ENCODE measurements at regions not wholly inside any gene's neighbourhood (a gene's known extent, or its start where the extent isn't known, plus 50 kb on each side); places are given as distances from the start of the nearest gene placed in this dataset.
A peak's percentile ranks its signal among the peaks of the same experiment; 100 is the strongest.

- no peak for TF ChIP-seq CTCF (IDR thresholded peaks at IDR 0.05; ENCODE audit: insufficient read depth, low read length, poor library complexity, severe bottlenecking)
- H3K27me3 ChIP-seq (replicated peaks; ENCODE audit: control insufficient read depth, insufficient read depth, low read length): no peaks in the 10 kb centered on the region
- no peak overlapping the region for H3K4me3 ChIP-seq (replicated peaks; ENCODE audit: low read depth, low read length)
- DNase-seq (ENCODE audit: extremely low read depth, insufficient read length): no peak
- H3K36me3 ChIP-seq (ENCODE audit: control insufficient read depth, insufficient read depth, low read length): no peaks in the 10 kb centered on the region
Measured at GRCh38 chr19:29273000-29273640, 60.2 kb upstream of the UQCRFS1 start.

GRCh38 chr19:29275266-29275665 lies 62.3 kb upstream of the UQCRFS1 start:
- Histone ChIP-seq H3K36me3 (ENCODE audit: control insufficient read depth, insufficient read depth, low read length) (no peaks in the 10 kb centered on the region), H3K4me3 (replicated peaks; ENCODE audit: low read depth, low read length) (no peak overlapping the region), H3K27me3 (replicated peaks; ENCODE audit: control insufficient read depth, insufficient read depth, low read length) (no peaks in the 10 kb centered on the region)
- no peak for TF ChIP-seq CTCF (IDR thresholded peaks at IDR 0.05; ENCODE audit: insufficient read depth, low read length, poor library complexity, severe bottlenecking)
- no peak for DNase-seq (ENCODE audit: extremely low read depth, insufficient read length)

DNA sequence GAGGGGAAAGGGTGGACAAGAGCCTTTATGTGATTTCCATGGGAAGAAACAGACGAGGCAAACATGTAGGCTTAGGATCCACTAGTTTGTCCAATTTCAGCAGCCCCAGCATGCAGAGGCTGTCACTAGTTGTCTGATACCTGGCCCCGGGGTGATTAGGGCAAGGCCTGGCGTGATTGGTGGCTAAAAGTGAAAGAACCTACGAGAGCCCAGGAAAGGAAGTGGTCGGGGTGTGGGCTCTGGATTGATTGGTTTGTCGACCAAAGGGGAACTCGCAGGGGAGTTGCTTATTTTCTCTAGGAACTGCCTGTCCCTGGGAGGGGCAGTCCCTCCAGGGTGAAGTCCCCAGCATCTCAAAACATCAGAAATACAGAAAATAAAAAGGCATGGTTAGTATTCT lies 64.2 kb upstream of the UQCRFS1 start:
- H3K36me3 ChIP-seq (ENCODE audit: control insufficient read depth, insufficient read depth, low read length): no peaks in the 10 kb centered on the region
- H3K4me3 ChIP-seq (replicated peaks; ENCODE audit: low read depth, low read length): no peak overlapping the region
- no peaks in the 10 kb centered on the region for H3K27me3 ChIP-seq (replicated peaks; ENCODE audit: control insufficient read depth, insufficient read depth, low read length)
- peak; percentile 21 for DNase-seq (ENCODE audit: extremely low read depth, insufficient read length)
- no peak for TF ChIP-seq CTCF (IDR thresholded peaks at IDR 0.05; ENCODE audit: insufficient read depth, low read length, poor library complexity, severe bottlenecking)

DNA sequence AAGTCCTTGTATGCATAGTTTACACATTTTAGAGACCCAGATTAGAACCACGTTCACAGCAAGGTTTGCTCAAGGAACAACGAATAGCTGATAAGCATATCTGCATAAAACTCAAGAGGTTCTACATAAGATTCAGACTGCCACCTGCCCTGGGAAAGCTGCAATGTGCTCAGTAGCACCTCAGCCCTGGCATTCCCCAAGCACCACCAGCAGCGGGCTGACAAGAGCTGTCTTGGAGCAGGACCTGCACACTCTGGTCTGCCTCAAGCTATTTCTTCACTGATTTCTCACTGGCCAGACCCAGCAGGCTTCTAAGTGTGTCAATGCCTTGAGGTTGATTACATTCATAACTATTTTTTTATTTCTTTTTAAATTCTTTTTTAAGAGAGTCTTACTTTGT lies 65.8 kb upstream of the UQCRFS1 start:
- no peak for TF ChIP-seq CTCF (IDR thresholded peaks at IDR 0.05; ENCODE audit: insufficient read depth, low read length, poor library complexity, severe bottlenecking)
- H3K36me3 ChIP-seq (ENCODE audit: control insufficient read depth, insufficient read depth, low read length): no peaks in the 10 kb centered on the region
- H3K27me3 ChIP-seq (replicated peaks; ENCODE audit: control insufficient read depth, insufficient read depth, low read length): no peaks in the 10 kb centered on the region
- H3K4me3 ChIP-seq (replicated peaks; ENCODE audit: low read depth, low read length): no peak overlapping the region
- DNase-seq (ENCODE audit: extremely low read depth, insufficient read length): no peak

GRCh38 chr19:29283366-29283765 lies 70.4 kb upstream of the UQCRFS1 start:
- Histone ChIP-seq H3K4me3 (replicated peaks; ENCODE audit: low read depth, low read length) (no peak overlapping the region), H3K27me3 (replicated peaks; ENCODE audit: control insufficient read depth, insufficient read depth, low read length) (no peaks in the 10 kb centered on the region; the same call in none of the 2 replicates), H3K36me3 (ENCODE audit: control insufficient read depth, insufficient read depth, low read length) (no peaks in the 10 kb centered on the region)
- DNase-seq (ENCODE audit: extremely low read depth, insufficient read length): no peak
- TF ChIP-seq CTCF (IDR thresholded peaks at IDR 0.05; ENCODE audit: insufficient read depth, low read length, poor library complexity, severe bottlenecking): no peak
